Osteocyte (in vitro differentiated cells): ENCODE measurements at regions not wholly inside any gene's neighbourhood (a gene's known extent, or its start where the extent isn't known, plus 50 kb on each side); places are given as distances from the start of the nearest gene placed in this dataset.
"Not testable (repeated sequence)": the region's sequence is repeated elsewhere in the genome, so short reads cannot be mapped to it uniquely, and the experiment has no call there.

Experiments
- DNase-seq: peaks from one replicate; pipeline ENCODE4 v3.0.0; 2021; ENCODE audit warnings: mixed read lengths; ENCODE audit not compliant: unreplicated experiment; ENCODE audit errors: extremely low spot score
- H3K27ac Mint-ChIP-seq: one replicate; pipeline ENCODE4 v1.8.0; 2021; ENCODE audit warnings: mild to moderate bottlenecking, mixed read lengths; ENCODE audit not compliant: unreplicated experiment
- H3K27me3 Mint-ChIP-seq: one replicate; pipeline ENCODE4 v1.8.0; 2021; ENCODE audit warnings: mixed read lengths; ENCODE audit not compliant: unreplicated experiment
- H3K36me3 Mint-ChIP-seq: one replicate; pipeline ENCODE4 v1.8.0; 2021; ENCODE audit warnings: mixed read lengths; ENCODE audit not compliant: unreplicated experiment
- H3K4me1 Mint-ChIP-seq: one replicate; pipeline ENCODE4 v1.8.0; 2021; ENCODE audit warnings: mixed read lengths; ENCODE audit not compliant: unreplicated experiment
- H3K4me3 Mint-ChIP-seq: one replicate; pipeline ENCODE4 v1.8.0; 2021; ENCODE audit warnings: mild to moderate bottlenecking, moderate library complexity, mixed read lengths; ENCODE audit not compliant: unreplicated experiment
- H3K9me3 Mint-ChIP-seq: one replicate; pipeline ENCODE4 v1.8.0; 2021; ENCODE audit warnings: mixed read lengths; ENCODE audit not compliant: unreplicated experiment
- TF ChIP-seq, protein P1 (sequence below): fragments of 200-600 bp; sonication (generic); IDR thresholded peaks from 2 replicates; pipeline ENCODE4 v1.5.0; 2021; ENCODE audit warnings: antibody characterized with exemption, mild to moderate bottlenecking, moderate library complexity

DNA sequence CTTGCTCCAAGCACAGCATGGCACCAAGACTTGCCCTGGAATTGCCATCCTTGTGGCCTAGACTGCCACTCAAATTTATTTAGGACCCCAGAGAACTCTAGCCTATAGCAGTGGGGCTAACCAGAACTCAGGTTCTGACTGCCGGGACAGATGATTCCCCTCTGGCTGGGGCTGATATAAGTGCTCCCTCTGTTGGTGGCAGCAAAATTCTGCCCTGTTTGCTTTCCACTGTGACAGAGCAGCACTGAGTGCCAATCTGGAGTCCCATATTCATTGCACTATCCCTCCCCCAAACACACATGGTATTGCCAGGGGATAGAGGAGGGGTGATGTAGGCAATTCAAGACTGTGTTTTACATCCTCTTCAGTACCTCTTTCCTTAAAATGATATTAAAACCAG, 1081.9 kb downstream of the FAT4 start:
- H3K9me3 Mint-ChIP-seq, result peaks cover 5% of the 10 kb centered on the region
- H3K4me3 Mint-ChIP-seq, result no peak overlapping the region
- H3K27ac Mint-ChIP-seq, result no peak overlapping the region
- H3K4me1 Mint-ChIP-seq, result no peaks in the 10 kb centered on the region
- H3K27me3 Mint-ChIP-seq, result peaks cover 28% of the 10 kb centered on the region
- H3K36me3 Mint-ChIP-seq, result no peaks in the 10 kb centered on the region
- no peak for DNase-seq
- TF ChIP-seq, protein P1, sequence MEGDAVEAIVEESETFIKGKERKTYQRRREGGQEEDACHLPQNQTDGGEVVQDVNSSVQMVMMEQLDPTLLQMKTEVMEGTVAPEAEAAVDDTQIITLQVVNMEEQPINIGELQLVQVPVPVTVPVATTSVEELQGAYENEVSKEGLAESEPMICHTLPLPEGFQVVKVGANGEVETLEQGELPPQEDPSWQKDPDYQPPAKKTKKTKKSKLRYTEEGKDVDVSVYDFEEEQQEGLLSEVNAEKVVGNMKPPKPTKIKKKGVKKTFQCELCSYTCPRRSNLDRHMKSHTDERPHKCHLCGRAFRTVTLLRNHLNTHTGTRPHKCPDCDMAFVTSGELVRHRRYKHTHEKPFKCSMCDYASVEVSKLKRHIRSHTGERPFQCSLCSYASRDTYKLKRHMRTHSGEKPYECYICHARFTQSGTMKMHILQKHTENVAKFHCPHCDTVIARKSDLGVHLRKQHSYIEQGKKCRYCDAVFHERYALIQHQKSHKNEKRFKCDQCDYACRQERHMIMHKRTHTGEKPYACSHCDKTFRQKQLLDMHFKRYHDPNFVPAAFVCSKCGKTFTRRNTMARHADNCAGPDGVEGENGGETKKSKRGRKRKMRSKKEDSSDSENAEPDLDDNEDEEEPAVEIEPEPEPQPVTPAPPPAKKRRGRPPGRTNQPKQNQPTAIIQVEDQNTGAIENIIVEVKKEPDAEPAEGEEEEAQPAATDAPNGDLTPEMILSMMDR, result no peak

DNA sequence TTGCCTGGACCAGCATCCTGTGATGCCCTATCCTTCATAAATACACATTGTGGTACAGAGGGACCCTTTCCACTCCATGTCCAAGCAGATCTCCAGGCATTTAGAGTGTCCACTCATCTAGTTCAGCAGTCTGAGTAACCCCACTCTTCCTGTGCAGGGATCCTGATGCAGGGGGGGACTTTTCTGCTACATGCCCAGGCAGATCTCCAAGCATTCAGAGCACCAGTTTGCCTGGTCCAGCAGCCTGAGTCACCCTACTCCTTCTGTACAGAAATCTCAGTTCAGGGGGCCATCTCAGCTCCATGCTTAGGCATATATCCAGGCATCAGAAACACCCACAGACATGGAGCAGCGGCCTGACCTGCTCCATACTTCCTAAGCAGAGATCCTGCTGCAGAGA, 1089.8 kb downstream of the FAT4 start:
- no peak overlapping the region for H3K27ac Mint-ChIP-seq

DNA sequence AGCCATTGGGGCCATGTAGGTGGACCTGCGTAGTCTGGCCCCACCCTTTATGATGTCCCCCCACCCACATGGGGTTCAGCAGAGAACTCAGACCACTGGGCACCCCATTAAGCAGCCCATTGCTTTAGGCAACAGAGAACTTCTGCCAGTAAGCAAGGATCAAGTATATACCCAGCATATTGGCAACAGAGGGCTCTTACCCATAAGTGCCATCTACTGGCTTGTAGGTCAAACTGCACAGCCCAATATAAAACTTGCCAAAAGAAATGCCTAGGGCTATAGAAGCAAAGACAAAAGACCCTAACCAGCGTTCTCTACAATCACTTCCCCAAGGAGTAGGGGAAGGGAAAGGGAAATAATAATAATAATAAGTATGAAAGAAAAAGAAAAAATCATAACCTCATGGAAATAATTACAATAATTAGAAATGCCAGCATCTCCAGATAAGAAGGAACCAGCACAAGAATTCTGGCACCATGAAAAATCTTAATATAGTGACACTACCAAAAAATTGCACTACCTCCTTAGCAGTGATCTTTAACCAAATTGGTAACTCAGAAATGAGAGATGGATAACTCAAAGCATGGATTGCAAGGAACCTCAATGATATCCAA, 1090.7 kb downstream of the FAT4 start:
- Mint-ChIP-seq H3K27me3 (peaks cover 10% of the 10 kb centered on the region), H3K27ac (no peak overlapping the region), H3K4me1 (no peaks in the 10 kb centered on the region), H3K36me3 (peaks cover 4% of the 10 kb centered on the region), H3K9me3 (peaks cover 10% of the 10 kb centered on the region), H3K4me3 (no peak overlapping the region)
- TF ChIP-seq, protein P1, result peak; percentile 46
- no peak for DNase-seq

More for the DNA sequence above, 1089.8 kb downstream of the FAT4 start:
- H3K36me3 Mint-ChIP-seq, result peaks cover 4% of the 10 kb centered on the region
- H3K4me3 Mint-ChIP-seq, result no peak overlapping the region
- TF ChIP-seq, protein P1, result no peak
- H3K27me3 Mint-ChIP-seq, result peaks cover 10% of the 10 kb centered on the region
- no peak for DNase-seq
- peaks cover 10% of the 10 kb centered on the region for H3K9me3 Mint-ChIP-seq
- no peaks in the 10 kb centered on the region for H3K4me1 Mint-ChIP-seq

DNA sequence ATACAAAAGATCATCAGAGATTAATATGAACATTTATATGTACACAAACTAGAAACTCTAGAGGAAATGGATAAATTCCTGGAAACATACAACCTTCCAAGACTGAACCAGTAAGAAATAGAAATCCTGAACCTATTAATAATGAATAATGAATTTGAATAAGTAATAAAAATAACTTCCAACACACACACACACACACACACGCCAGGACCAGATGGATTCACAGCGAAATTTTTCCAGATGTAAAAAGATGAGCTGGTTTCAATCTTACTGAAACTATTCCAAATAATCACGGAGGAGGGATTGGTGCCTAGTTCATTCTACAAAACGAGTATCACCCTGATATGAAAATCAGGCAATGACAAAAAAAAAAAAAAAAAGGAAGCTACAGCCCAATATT, 1095.0 kb downstream of the FAT4 start:
- H3K27me3 Mint-ChIP-seq, result peaks cover 10% of the 10 kb centered on the region
- no peaks in the 10 kb centered on the region for H3K4me1 Mint-ChIP-seq
- no peak overlapping the region for H3K4me3 Mint-ChIP-seq
- TF ChIP-seq, protein P1, result no peak
- H3K36me3 Mint-ChIP-seq, result peaks cover 4% of the 10 kb centered on the region
- no peak overlapping the region for H3K27ac Mint-ChIP-seq
- peaks cover 15% of the 10 kb centered on the region for H3K9me3 Mint-ChIP-seq
- no peak for DNase-seq

DNA sequence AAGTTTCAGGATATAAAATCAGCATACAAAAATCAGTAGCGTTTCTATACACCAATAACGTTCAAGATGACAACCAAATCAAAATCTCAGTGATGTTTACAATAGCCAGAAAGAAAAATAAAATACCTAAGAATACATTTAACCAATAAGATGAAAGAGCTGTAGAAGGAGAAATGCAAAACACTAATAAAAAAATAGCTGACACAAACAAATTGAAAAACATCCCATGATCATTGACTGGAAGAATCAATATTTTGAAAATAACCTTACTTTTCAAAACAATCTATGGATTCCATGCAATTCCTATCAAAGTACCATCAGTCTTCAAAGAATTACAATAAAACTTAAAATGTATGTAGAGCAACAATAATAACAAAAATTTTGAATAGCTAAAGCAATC, 1096.3 kb downstream of the FAT4 start:
- no peak overlapping the region for H3K27ac Mint-ChIP-seq
- TF ChIP-seq, protein P1, result no peak
- peaks cover 15% of the 10 kb centered on the region for H3K9me3 Mint-ChIP-seq
- H3K36me3 Mint-ChIP-seq, result peaks cover 4% of the 10 kb centered on the region
- peaks cover 10% of the 10 kb centered on the region for H3K27me3 Mint-ChIP-seq
- H3K4me3 Mint-ChIP-seq, result no peak overlapping the region
- DNase-seq, result no peak
- peaks cover under 1% of the 10 kb centered on the region for H3K4me1 Mint-ChIP-seq

DNA sequence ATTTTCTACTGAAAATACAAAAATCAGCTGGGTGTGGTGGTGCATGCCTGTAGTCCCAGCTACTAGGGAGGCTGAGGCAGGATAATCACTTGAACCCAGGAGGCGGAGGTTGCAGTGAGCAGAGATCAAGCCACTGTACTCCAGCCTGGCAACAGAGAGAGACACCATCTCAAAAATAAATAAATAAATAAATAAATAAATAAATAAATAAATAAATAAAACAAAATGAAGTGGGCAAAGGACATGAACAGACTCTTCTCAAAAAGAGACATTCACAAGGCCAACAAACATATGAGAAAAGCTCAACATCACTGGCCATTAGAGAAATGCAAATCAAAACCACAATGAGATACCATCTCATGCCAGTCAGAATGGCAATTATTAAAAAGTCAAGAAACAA, 1097.6 kb downstream of the FAT4 start:
- H3K27me3 Mint-ChIP-seq, result peaks cover 10% of the 10 kb centered on the region
- H3K4me1 Mint-ChIP-seq, H3K9me3 Mint-ChIP-seq, DNase-seq, H3K4me3 Mint-ChIP-seq, H3K36me3 Mint-ChIP-seq, H3K27ac Mint-ChIP-seq: not testable (repeated sequence)
